Endothelial cell of umbilical vein (primary cell): ENCODE measurements at regions not wholly inside any gene's neighbourhood (a gene's known extent, or its start where the extent isn't known, plus 50 kb on each side); places are given as distances from the start of the nearest gene placed in this dataset.

ENCODE experiments used
- BruUV-seq: library from RNA; stranded (reverse); fragments of 400-500 nt; replicated peaks from 2 replicates; lab custom pipeline; 2021; lab: Mats Ljungman, UMichigan
- CTCF ChIA-PET: fragments of 300-600, 350-600 bp; sonication (Branson Sonifier 250); formaldehyde crosslinking; loops from one replicate; lab custom pipeline; 2021; ENCODE audit warnings: antibody characterized with exemption, inconsistent platforms; lab: Charles Lee
- POLR2A ChIA-PET: fragments of 300-600, 350-600 bp; sonication (Branson Sonifier 250); formaldehyde crosslinking; loops from one replicate; lab custom pipeline; 2021; ENCODE audit warnings: antibody characterized with exemption, inconsistent platforms; lab: Charles Lee
- DNase-seq: peaks from one replicate; pipeline ENCODE4 v3.0.0-alpha.2; 2011; ENCODE audit warnings: low read depth, low spot score
- FAIRE-seq: peaks from 2 replicates; lab custom pipeline; 2011; peaks lifted over from hg19 to GRCh38; lab: Jason Lieb, UNC
- H2AFZ ChIP-seq: 2 replicates; pipeline ENCODE4 v1.6.0; 2012; ENCODE audit warnings: low read depth, low read length, control low read depth, inconsistent platforms
- H3K27ac ChIP-seq: 2 replicates; pipeline ENCODE4 v1.5.1; 2011; ENCODE audit warnings: low read depth, mild to moderate bottlenecking, control low read depth, low read length, moderate library complexity; ENCODE audit not compliant: insufficient read depth
- H3K27me3 ChIP-seq, 2 experiments: 2 replicates each; pipeline versions ENCODE4 v1.6.0 to v1.6.1; 2011; ENCODE audit warnings: low read length in 2 of 2, mixed read lengths in 1 of 2; ENCODE audit not compliant: control insufficient read depth in 2 of 2, insufficient read depth in 2 of 2
- H3K36me3 ChIP-seq, 2 experiments: 2 replicates in 1 of 2; 3 replicates in 1 of 2; pipeline ENCODE4 v1.5.1; 2011; ENCODE audit warnings: low read length in 2 of 2, mild to moderate bottlenecking in 1 of 2, moderate library complexity in 1 of 2; ENCODE audit not compliant: control insufficient read depth in 2 of 2, insufficient read depth in 2 of 2; ENCODE audit errors: extremely low read depth in 1 of 2
- H3K4me1 ChIP-seq: 3 replicates; pipeline ENCODE4 v1.5.1; 2011; ENCODE audit warnings: mild to moderate bottlenecking, low read length; ENCODE audit not compliant: control insufficient read depth, insufficient read depth; ENCODE audit errors: extremely low read depth
- H3K4me2 ChIP-seq: 2 replicates; pipeline ENCODE4 v1.6.1; 2011; ENCODE audit warnings: low read length, control low read depth, mixed read lengths; ENCODE audit not compliant: insufficient read depth
- H3K4me3 ChIP-seq, 3 experiments: fragments of 200-600 bp in 1 of 3; sonication (generic), shearing (Covaris generic) in 1 of 3; replicated peaks in 1 of 3; 2 replicates each; pipeline ENCODE4 v1.5.1; 2011 to 2016; ENCODE audit warnings: control low read depth in 3 of 3, low read length in 3 of 3, mild to moderate bottlenecking in 2 of 3, inconsistent platforms in 1 of 3, low read depth in 1 of 3, moderate library complexity in 1 of 3; ENCODE audit not compliant: insufficient read depth in 1 of 3
- H3K79me2 ChIP-seq: 2 replicates; pipeline ENCODE4 v1.6.0; 2012; ENCODE audit warnings: low read length, inconsistent platforms; ENCODE audit not compliant: control insufficient read depth, insufficient read depth
- H3K9ac ChIP-seq: replicated peaks from 2 replicates; pipeline ENCODE3; 2011; ENCODE audit warnings: low read length, control low read depth; ENCODE audit not compliant: insufficient read depth; ENCODE audit errors: extremely low read depth
- H3K9me1 ChIP-seq: replicated peaks from 3 replicates; pipeline ENCODE4 v1.6.0; 2011; ENCODE audit warnings: mild to moderate bottlenecking, low read length; ENCODE audit not compliant: control insufficient read depth, insufficient read depth; ENCODE audit errors: extremely low read depth
- H3K9me3 ChIP-seq: replicated peaks from 2 replicates; pipeline ENCODE4 v1.5.1; 2012; ENCODE audit warnings: low read length, inconsistent platforms; ENCODE audit not compliant: control insufficient read depth, insufficient read depth
- H4K20me1 ChIP-seq: replicated peaks from 2 replicates; pipeline ENCODE3; 2011; ENCODE audit warnings: mild to moderate bottlenecking, low read length; ENCODE audit not compliant: control insufficient read depth, insufficient read depth; ENCODE audit errors: extremely low read depth
- EZH2 ChIP-seq: IDR thresholded peaks from 2 replicates; pipeline ENCODE4 v1.6.1; 2012; ENCODE audit warnings: borderline replicate concordance, low read depth, mild to moderate bottlenecking, moderate library complexity, low read length, inconsistent platforms; ENCODE audit not compliant: severe bottlenecking
- FOS ChIP-seq: IDR thresholded peaks from 2 replicates; pipeline ENCODE4 v1.6.1; 2011; ENCODE audit warnings: mild to moderate bottlenecking, low read length, moderate library complexity, borderline replicate concordance; ENCODE audit not compliant: insufficient read depth
- GATA2 ChIP-seq: IDR thresholded peaks from 2 replicates; pipeline ENCODE4 v1.7.0; 2011; ENCODE audit warnings: low read depth, mild to moderate bottlenecking, moderate library complexity, mixed read lengths, low read length; ENCODE audit not compliant: insufficient read length, insufficient read depth
- MYC ChIP-seq: IDR thresholded peaks from one replicate; pipeline ENCODE4 v1.6.1; 2011; ENCODE audit warnings: mild to moderate bottlenecking, low read depth, low read length
- POLR2A ChIP-seq: IDR thresholded peaks from 2 replicates; pipeline ENCODE4 v1.6.1; 2012; ENCODE audit warnings: low read depth, mild to moderate bottlenecking, control low read depth, low read length
- POLR2AphosphoS5 ChIP-seq: IDR thresholded peaks from 2 replicates; pipeline ENCODE4 v1.6.1; 2012; ENCODE audit warnings: low read depth, mild to moderate bottlenecking, control low read depth, low read length, moderate library complexity; ENCODE audit not compliant: insufficient read depth
- dilution Hi-C: fragments of 300-500 bp; cut with MboI; formaldehyde crosslinking; loops from one replicate; pipeline ENCODE4 v1.15.0; 2019; ENCODE audit warnings: low sequenced_read_pairs; ENCODE audit not compliant: extremely low pct_ligation_motif_present
- intact Hi-C: fragments of 100-400 bp; cut with micrococcal nuclease; formaldehyde crosslinking; loops from one replicate; pipeline ENCODE4 v1.10.0; 2022
- TF ChIP-seq, protein P1 (sequence below), 2 donors: IDR thresholded peaks; 1 replicate in 1 of 2; 2 replicates in 1 of 2; pipeline ENCODE4 v1.5.1; 2011; ENCODE audit warnings: low read length in 2 of 2, mild to moderate bottlenecking in 2 of 2, moderate library complexity in 2 of 2, control low read depth in 1 of 2, inconsistent platforms in 1 of 2, low read depth in 1 of 2; ENCODE audit not compliant: insufficient read depth in 1 of 2; ENCODE audit errors: extremely low read depth in 1 of 2
- TF ChIP-seq, protein P2 (sequence below): IDR thresholded peaks from 2 replicates; pipeline ENCODE4 v1.6.1; 2011; ENCODE audit not compliant: insufficient read depth, insufficient read length

GRCh38 chr2:220660277-220661145, 911.6 kb downstream of the EPHA4 start:
- BruUV-seq: no TSS peak
- H3K27ac ChIP-seq: no peak overlapping the region
- CTCF ChIA-PET: no interaction called here

More at GRCh38 chr2:220660277-220661145, 911.6 kb downstream of the EPHA4 start:
- Histone ChIP-seq H3K9me1 (no peaks in the 10 kb centered on the region), H4K20me1 (no peaks in the 10 kb centered on the region), H3K9ac (no peak overlapping the region), H3K79me2 (no peaks in the 10 kb centered on the region), H3K9me3 (no peaks in the 10 kb centered on the region), H3K27me3 (no peaks in the 10 kb centered on the region), H3K36me3 (no peaks in the 10 kb centered on the region), H3K4me2 (no peak overlapping the region), H3K4me3 (no peak overlapping the region), H2AFZ (no peak overlapping the region), H3K4me1 (no peaks in the 10 kb centered on the region)
- FAIRE-seq (no peak), DNase-seq (no peak)
- intact Hi-C loops (no loop called here), dilution Hi-C loops (no loop called here)
- TF ChIP-seq POLR2AphosphoS5: no peak
- TF ChIP-seq, protein P1, sequence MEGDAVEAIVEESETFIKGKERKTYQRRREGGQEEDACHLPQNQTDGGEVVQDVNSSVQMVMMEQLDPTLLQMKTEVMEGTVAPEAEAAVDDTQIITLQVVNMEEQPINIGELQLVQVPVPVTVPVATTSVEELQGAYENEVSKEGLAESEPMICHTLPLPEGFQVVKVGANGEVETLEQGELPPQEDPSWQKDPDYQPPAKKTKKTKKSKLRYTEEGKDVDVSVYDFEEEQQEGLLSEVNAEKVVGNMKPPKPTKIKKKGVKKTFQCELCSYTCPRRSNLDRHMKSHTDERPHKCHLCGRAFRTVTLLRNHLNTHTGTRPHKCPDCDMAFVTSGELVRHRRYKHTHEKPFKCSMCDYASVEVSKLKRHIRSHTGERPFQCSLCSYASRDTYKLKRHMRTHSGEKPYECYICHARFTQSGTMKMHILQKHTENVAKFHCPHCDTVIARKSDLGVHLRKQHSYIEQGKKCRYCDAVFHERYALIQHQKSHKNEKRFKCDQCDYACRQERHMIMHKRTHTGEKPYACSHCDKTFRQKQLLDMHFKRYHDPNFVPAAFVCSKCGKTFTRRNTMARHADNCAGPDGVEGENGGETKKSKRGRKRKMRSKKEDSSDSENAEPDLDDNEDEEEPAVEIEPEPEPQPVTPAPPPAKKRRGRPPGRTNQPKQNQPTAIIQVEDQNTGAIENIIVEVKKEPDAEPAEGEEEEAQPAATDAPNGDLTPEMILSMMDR (IDR thresholded peaks at IDR 0.05; ENCODE audit: extremely low read depth in 1 of 2, insufficient read depth in 1 of 2, low read depth in 1 of 2, low read length in 2 of 2): no peak
- no peak for TF ChIP-seq EZH2
- TF ChIP-seq GATA2: no peak
- no peak for TF ChIP-seq MYC
- no peak for TF ChIP-seq POLR2A
- TF ChIP-seq, protein P2, sequence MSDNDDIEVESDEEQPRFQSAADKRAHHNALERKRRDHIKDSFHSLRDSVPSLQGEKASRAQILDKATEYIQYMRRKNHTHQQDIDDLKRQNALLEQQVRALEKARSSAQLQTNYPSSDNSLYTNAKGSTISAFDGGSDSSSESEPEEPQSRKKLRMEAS: no peak
- no peak for TF ChIP-seq FOS
- POLR2A ChIA-PET: no interaction called here
